ENCODE measurements at regions not wholly inside any gene's neighbourhood (a gene's known extent, or its start where the extent isn't known, plus 50 kb on each side); places are given as distances from the start of the nearest gene placed in this dataset.

GRCh38 chrX:17932781-17933180 is 71.7 kb upstream of the RAI2 start:
- no peak for TF ChIP-seq CTCF (IDR thresholded peaks at IDR 0.05; ENCODE audit: control extremely low read depth, extremely low read depth)
- H3K27me3 ChIP-seq (ENCODE audit: control insufficient read depth in 3 of 3, insufficient read depth in 3 of 3, low read length in 2 of 3): peaks cover 0 to 18% (median 15%) of the 10 kb centered on the region in 3 donors
- no peaks in the 10 kb centered on the region for H3K4me1 ChIP-seq (ENCODE audit: control insufficient read depth in 5 of 5, insufficient read depth in 5 of 5, low read length in 5 of 5)
- no peak overlapping the region for H3K4me3 ChIP-seq
- WGBS, 2 donors: 81 to 100% methylated on average over 4 of the region's 4 CpGs
- H3K9me3 ChIP-seq (ENCODE audit: control insufficient read depth in 4 of 4, insufficient read depth in 3 of 4, low read length in 3 of 4): peaks cover 0 to 3% (median 0%) of the 10 kb centered on the region in 4 donors
- no peak overlapping the region for H3K27ac ChIP-seq (ENCODE audit: low read depth in 1 of 2, low read length in 1 of 2)
- no peaks in the 10 kb centered on the region for H3K36me3 ChIP-seq (ENCODE audit: control insufficient read depth in 4 of 4, insufficient read depth in 4 of 4, low read length in 4 of 4)
- DNase-seq (no peak), ATAC-seq (ENCODE audit: insufficient read depth, low FRiP score) (no peak)
- no peak overlapping the region for H3K9ac ChIP-seq (ENCODE audit: insufficient read depth in 1 of 2, low read length in 2 of 2)

DNA sequence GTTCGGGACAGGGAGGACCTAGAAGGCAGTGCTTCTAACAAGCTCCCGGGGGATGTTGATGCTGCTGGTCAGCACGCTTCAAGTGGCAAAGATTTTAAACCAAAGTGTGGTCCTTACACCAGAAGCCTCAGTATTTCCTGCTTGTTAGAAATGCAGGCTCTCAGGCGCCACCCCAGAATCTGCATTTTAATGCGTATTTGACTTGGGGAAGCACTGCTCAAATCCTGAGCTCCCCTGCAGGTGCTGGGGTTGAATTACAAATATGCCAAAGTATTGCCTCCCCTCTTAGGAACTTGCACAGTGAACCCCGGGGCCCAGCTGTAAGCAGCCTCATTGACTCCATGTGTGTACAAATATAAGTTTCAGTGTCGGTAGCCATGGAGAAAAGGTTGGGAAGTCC is 70.8 kb upstream of the RAI2 start:
- no peak for DNase-seq
- Histone ChIP-seq H3K27me3 (ENCODE audit: control insufficient read depth in 3 of 3, insufficient read depth in 3 of 3, low read length in 2 of 3) (peaks cover 0 to 18% (median 15%) of the 10 kb centered on the region in 3 donors), H3K9me3 (ENCODE audit: control insufficient read depth in 4 of 4, insufficient read depth in 3 of 4, low read length in 3 of 4) (peaks cover 0 to 3% (median 0%) of the 10 kb centered on the region in 4 donors), H3K27ac (ENCODE audit: low read depth in 1 of 2, low read length in 1 of 2) (no peak overlapping the region), H3K9ac (ENCODE audit: insufficient read depth in 1 of 2, low read length in 2 of 2) (no peak overlapping the region), H3K4me3 (no peak overlapping the region), H3K4me1 (ENCODE audit: control insufficient read depth in 5 of 5, insufficient read depth in 5 of 5, low read length in 5 of 5) (no peaks in the 10 kb centered on the region), H3K36me3 (ENCODE audit: control insufficient read depth in 4 of 4, insufficient read depth in 4 of 4, low read length in 4 of 4) (no peaks in the 10 kb centered on the region)
- 65 to 93% methylated on average over 7 of the region's 7 CpGs for WGBS, 2 donors
- no peak for TF ChIP-seq CTCF (IDR thresholded peaks at IDR 0.05; ENCODE audit: control extremely low read depth, extremely low read depth)
- ATAC-seq (ENCODE audit: insufficient read depth, low FRiP score): no peak

- H3K27ac ChIP-seq (ENCODE audit: low read depth in 1 of 2, low read length in 1 of 2): no peak overlapping the region
- no peaks in the 10 kb centered on the region for H3K9me3 ChIP-seq (ENCODE audit: control insufficient read depth in 4 of 4, insufficient read depth in 3 of 4, low read length in 3 of 4)
- ATAC-seq (ENCODE audit: insufficient read depth, low FRiP score): no peak
- peaks cover 2 to 18% (median 15%) of the 10 kb centered on the region in 3 donors for H3K27me3 ChIP-seq (ENCODE audit: control insufficient read depth in 3 of 3, insufficient read depth in 3 of 3, low read length in 2 of 3)
- no peaks in the 10 kb centered on the region for H3K4me1 ChIP-seq (ENCODE audit: control insufficient read depth in 5 of 5, insufficient read depth in 5 of 5, low read length in 5 of 5)
- H3K9ac ChIP-seq (ENCODE audit: insufficient read depth in 1 of 2, low read length in 2 of 2): no peak overlapping the region
- TF ChIP-seq CTCF (IDR thresholded peaks at IDR 0.05; ENCODE audit: control extremely low read depth, extremely low read depth): no peak
- WGBS, 2 donors: 54 to 89% methylated on average over 4 of the region's 4 CpGs
- no peak overlapping the region for H3K4me3 ChIP-seq
- no peaks in the 10 kb centered on the region for H3K36me3 ChIP-seq (ENCODE audit: control insufficient read depth in 4 of 4, insufficient read depth in 4 of 4, low read length in 4 of 4)
- peak in 1 of 3 donors; percentile 4 for DNase-seq
Measured at GRCh38 chrX:17930850-17931249, 69.8 kb upstream of the RAI2 start.

- H3K4me1 ChIP-seq (ENCODE audit: control insufficient read depth in 5 of 5, insufficient read depth in 5 of 5, low read length in 5 of 5): no peaks in the 10 kb centered on the region
- H3K27ac ChIP-seq (ENCODE audit: low read depth in 1 of 2, low read length in 1 of 2): no peak overlapping the region
- H3K27me3 ChIP-seq (ENCODE audit: control insufficient read depth in 3 of 3, insufficient read depth in 3 of 3, low read length in 2 of 3): peaks cover 2 to 14% (median 6%) of the 10 kb centered on the region in 3 donors
- ATAC-seq (ENCODE audit: insufficient read depth, low FRiP score) (no peak), DNase-seq (no peak)
- H3K9ac ChIP-seq (ENCODE audit: insufficient read depth in 1 of 2, low read length in 2 of 2): no peak overlapping the region
- no peak overlapping the region for H3K4me3 ChIP-seq
- H3K9me3 ChIP-seq (ENCODE audit: control insufficient read depth in 4 of 4, insufficient read depth in 3 of 4, low read length in 3 of 4): peaks cover 0 to 5% (median 0%) of the 10 kb centered on the region in 4 donors
- TF ChIP-seq CTCF (IDR thresholded peaks at IDR 0.05; ENCODE audit: control extremely low read depth, extremely low read depth): no peak
- no peaks in the 10 kb centered on the region for H3K36me3 ChIP-seq (ENCODE audit: control insufficient read depth in 4 of 4, insufficient read depth in 4 of 4, low read length in 4 of 4)
Measured at GRCh38 chrX:17923546-17923945, 62.4 kb upstream of the RAI2 start.
